PC-3 (cell line): ENCODE measurements at regions not wholly inside any gene's neighbourhood (a gene's known extent, or its start where the extent isn't known, plus 50 kb on each side); places are given as distances from the start of the nearest gene placed in this dataset.

Experiments used
- ATAC-seq: fragments of 200-7000 bp; cut with Tn5 transposase; 2 replicates; pipeline ENCODE4 v1.9.1; 2020; ENCODE audit warnings: mild to moderate bottlenecking, moderate library complexity
- BruUV-seq: library from RNA; stranded (reverse); fragments of 400-500 nt; replicated peaks from 2 replicates; lab custom pipeline; 2021; lab: Mats Ljungman, UMichigan
- CTCF ChIA-PET: fragments of 300-600 bp; sonication (Branson Sonifier 250); formaldehyde crosslinking; loops from one replicate; lab custom pipeline; 2022; ENCODE audit warnings: antibody characterized with exemption; lab: Charles Lee
- POLR2A ChIA-PET: fragments of 300-600 bp; sonication (Branson Sonifier 250); formaldehyde crosslinking; loops from one replicate; lab custom pipeline; 2022; ENCODE audit warnings: antibody characterized with exemption; ENCODE audit not compliant: unreplicated experiment; lab: Charles Lee
- DNase-seq: peaks from one replicate; pipeline ENCODE4 v3.0.0-alpha.2; 2015
- H2AFZ ChIP-seq: fragments of 300-600 bp; sonication (generic); 2 replicates; pipeline ENCODE4 v1.6.0; 2016; ENCODE audit warnings: antibody characterized with exemption, low read length
- H3F3A ChIP-seq: fragments of 300-600 bp; sonication (generic); one replicate; pipeline ENCODE4 v1.6.0; 2017; ENCODE audit warnings: antibody characterized with exemption, low read length, control low read depth, mild to moderate bottlenecking; ENCODE audit not compliant: unreplicated experiment
- H3K27ac ChIP-seq: fragments of 300-600 bp; sonication (generic); 2 replicates; pipeline ENCODE4 v1.5.1; 2016; ENCODE audit warnings: mild to moderate bottlenecking, low read length
- H3K27me3 ChIP-seq: fragments of 300-600 bp; sonication (generic); 2 replicates; pipeline ENCODE4 v1.6.1; 2016; ENCODE audit warnings: low read length, mixed read lengths
- H3K36me3 ChIP-seq: fragments of 300-600 bp; sonication (generic); 2 replicates; pipeline ENCODE4 v1.6.1; 2016; ENCODE audit warnings: low read depth, mixed run types, low read length, mixed read lengths
- H3K4me1 ChIP-seq: fragments of 300-600 bp; sonication (generic); 2 replicates; pipeline ENCODE4 v1.5.1; 2016; ENCODE audit warnings: low read length; ENCODE audit not compliant: insufficient read depth
- H3K4me2 ChIP-seq: fragments of 300-600 bp; sonication (generic); 2 replicates; pipeline ENCODE4 v1.6.0; 2016; ENCODE audit warnings: low read length
- H3K4me3 ChIP-seq: fragments of 300-600 bp; sonication (generic); 2 replicates; pipeline ENCODE4 v1.5.1; 2016; ENCODE audit warnings: mild to moderate bottlenecking, low read length, mixed read lengths
- H3K79me2 ChIP-seq: fragments of 300-600 bp; sonication (generic); 2 replicates; pipeline ENCODE4 v1.6.1; 2017; ENCODE audit warnings: low read length, mixed read lengths
- H3K9ac ChIP-seq: fragments of 300-600 bp; sonication (generic); 2 replicates; pipeline ENCODE4 v1.6.0; 2016; ENCODE audit warnings: mild to moderate bottlenecking, low read length
- H3K9me2 ChIP-seq: fragments of 300-600 bp; sonication (generic); replicated peaks from 2 replicates; pipeline ENCODE4 v1.6.1; 2016; ENCODE audit warnings: mixed run types, low read length, mixed read lengths
- H3K9me3 ChIP-seq: fragments of 300-600 bp; sonication (generic); 2 replicates; pipeline ENCODE4 v1.6.1; 2016; ENCODE audit warnings: low read length, mixed read lengths
- H4K20me1 ChIP-seq: fragments of 300-600 bp; sonication (generic); 2 replicates; pipeline ENCODE4 v1.6.1; 2016; ENCODE audit warnings: low read length, mixed read lengths
- CTCF ChIP-seq: fragments of 300-600 bp; sonication (generic); conservative IDR thresholded peaks from 2 replicates; pipeline ENCODE4 v1.5.1; 2017; ENCODE audit warnings: antibody characterized with exemption, low read depth, mild to moderate bottlenecking, low read length
- EZH2 ChIP-seq: fragments of 300-600 bp; sonication (generic); IDR thresholded peaks from one replicate; pipeline ENCODE4 v1.6.1; 2017; ENCODE audit warnings: antibody characterized with exemption, mild to moderate bottlenecking, low read length; ENCODE audit not compliant: unreplicated experiment
- EZH2phosphoT487 ChIP-seq: fragments of 300-600 bp; sonication (generic); IDR thresholded peaks from 2 replicates; pipeline ENCODE4 v1.6.1; 2018; ENCODE audit warnings: mild to moderate bottlenecking, antibody characterized with exemption, low read length, borderline replicate concordance
- intact Hi-C: fragments of 100-400 bp; cut with micrococcal nuclease; formaldehyde crosslinking; loops from 2 replicates; pipeline ENCODE4 v1.9.0; 2023

GRCh38 chr1:36697836-36698605 lies 215.3 kb upstream of the CSF3R start:
- CTCF ChIA-PET = interaction anchor here (0.6 kb wide), 1 partner anchor 631 kb away, joined by 4 read pairs; no protein-coding TSS in a partner anchor
- no peaks in the 10 kb centered on the region for H3K4me1 ChIP-seq
- H3K9me2 ChIP-seq = no peaks in the 10 kb centered on the region
- H3F3A ChIP-seq = no peaks in the 10 kb centered on the region
- H3K4me3 ChIP-seq = no peak overlapping the region
- POLR2A ChIA-PET = no interaction called here
- no peaks in the 10 kb centered on the region for H3K36me3 ChIP-seq
- no TSS peak for BruUV-seq
- TF ChIP-seq EZH2 (no peak), CTCF (no peak), EZH2phosphoT487 (no peak)
- no peak overlapping the region for H3K9ac ChIP-seq
- H4K20me1 ChIP-seq = no peaks in the 10 kb centered on the region
- no peak for ATAC-seq
- intact Hi-C loops = no loop called here
- no peaks in the 10 kb centered on the region for H3K9me3 ChIP-seq
- H3K27ac ChIP-seq = no peak overlapping the region
- no peak for DNase-seq
- peaks cover 90% of the 10 kb centered on the region for H3K27me3 ChIP-seq
- H3K79me2 ChIP-seq = no peaks in the 10 kb centered on the region
- no peak overlapping the region for H2AFZ ChIP-seq
- no peak overlapping the region for H3K4me2 ChIP-seq

GRCh38 chr1:36696261-36696940 lies 213.7 kb upstream of the CSF3R start:
- Histone ChIP-seq H2AFZ (no peak overlapping the region), H4K20me1 (no peaks in the 10 kb centered on the region), H3K4me1 (no peaks in the 10 kb centered on the region; the same call in 1 of the 2 replicates), H3K4me3 (no peak overlapping the region), H3K27ac (no peak overlapping the region), H3K4me2 (no peak overlapping the region), H3K36me3 (no peaks in the 10 kb centered on the region), H3K79me2 (no peaks in the 10 kb centered on the region), H3K9me2 (no peaks in the 10 kb centered on the region), H3F3A (no peaks in the 10 kb centered on the region), H3K9ac (no peak overlapping the region), H3K9me3 (no peaks in the 10 kb centered on the region), H3K27me3 (peaks cover 85% of the 10 kb centered on the region)
- DNase-seq = no peak
- ATAC-seq = no peak
- TF ChIP-seq CTCF (no peak), EZH2 (no peak), EZH2phosphoT487 (no peak)
- no TSS peak for BruUV-seq
- CTCF ChIA-PET = no interaction called here
- intact Hi-C loops = no loop called here
- POLR2A ChIA-PET = no interaction called here

- no peak for DNase-seq
- Histone ChIP-seq H3K79me2 (no peaks in the 10 kb centered on the region), H3K27ac (no peak overlapping the region), H3F3A (no peaks in the 10 kb centered on the region), H3K36me3 (no peaks in the 10 kb centered on the region), H3K9me2 (no peaks in the 10 kb centered on the region), H3K4me1 (no peaks in the 10 kb centered on the region; the same call in 1 of the 2 replicates), H3K4me2 (no peak overlapping the region), H3K4me3 (no peak overlapping the region), H2AFZ (no peak overlapping the region), H3K9me3 (no peaks in the 10 kb centered on the region), H4K20me1 (no peaks in the 10 kb centered on the region), H3K9ac (no peak overlapping the region), H3K27me3 (peaks cover 65% of the 10 kb centered on the region)
- ChIA-PET POLR2A (no interaction called here), CTCF (no interaction called here)
- intact Hi-C loops = no loop called here
- no TSS peak for BruUV-seq
- TF ChIP-seq CTCF (no peak), EZH2 (no peak), EZH2phosphoT487 (no peak)
- ATAC-seq = no peak
These were observed 210.9 kb upstream of the CSF3R start for GRCh38 chr1:36693603-36694002.
